ENCODE measurements at regions not wholly inside any gene's neighbourhood (a gene's known extent, or its start where the extent isn't known, plus 50 kb on each side); places are given as distances from the start of the nearest gene placed in this dataset.

DNA sequence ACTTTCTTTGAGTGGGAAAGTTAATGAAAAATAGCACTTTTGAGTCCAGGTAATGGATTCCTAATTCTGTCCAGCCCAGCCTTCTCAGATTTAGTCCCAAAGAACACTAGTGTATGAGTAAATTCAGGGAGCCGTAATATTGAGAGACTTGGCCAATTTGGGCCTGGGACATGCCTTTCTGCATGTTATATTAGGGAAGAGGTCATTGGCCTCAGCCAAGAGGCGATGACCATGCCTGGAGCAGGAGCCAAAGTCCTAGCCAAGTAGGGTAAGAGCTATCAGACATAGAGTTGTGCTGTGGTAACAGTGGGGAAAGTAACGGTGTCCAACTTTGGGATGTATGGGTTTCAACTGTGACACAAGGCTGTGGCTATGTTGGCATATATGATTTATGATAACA, 336.5 kb upstream of the ZNF804A start:
- TF ChIP-seq, protein P1, sequence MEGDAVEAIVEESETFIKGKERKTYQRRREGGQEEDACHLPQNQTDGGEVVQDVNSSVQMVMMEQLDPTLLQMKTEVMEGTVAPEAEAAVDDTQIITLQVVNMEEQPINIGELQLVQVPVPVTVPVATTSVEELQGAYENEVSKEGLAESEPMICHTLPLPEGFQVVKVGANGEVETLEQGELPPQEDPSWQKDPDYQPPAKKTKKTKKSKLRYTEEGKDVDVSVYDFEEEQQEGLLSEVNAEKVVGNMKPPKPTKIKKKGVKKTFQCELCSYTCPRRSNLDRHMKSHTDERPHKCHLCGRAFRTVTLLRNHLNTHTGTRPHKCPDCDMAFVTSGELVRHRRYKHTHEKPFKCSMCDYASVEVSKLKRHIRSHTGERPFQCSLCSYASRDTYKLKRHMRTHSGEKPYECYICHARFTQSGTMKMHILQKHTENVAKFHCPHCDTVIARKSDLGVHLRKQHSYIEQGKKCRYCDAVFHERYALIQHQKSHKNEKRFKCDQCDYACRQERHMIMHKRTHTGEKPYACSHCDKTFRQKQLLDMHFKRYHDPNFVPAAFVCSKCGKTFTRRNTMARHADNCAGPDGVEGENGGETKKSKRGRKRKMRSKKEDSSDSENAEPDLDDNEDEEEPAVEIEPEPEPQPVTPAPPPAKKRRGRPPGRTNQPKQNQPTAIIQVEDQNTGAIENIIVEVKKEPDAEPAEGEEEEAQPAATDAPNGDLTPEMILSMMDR (IDR thresholded peaks at IDR 0.05; ENCODE audit: extremely low read depth in 1 of 2, insufficient read depth in 1 of 2, low read depth in 1 of 2, low read length in 2 of 2): no peak
- TF ChIP-seq POLR2A (IDR thresholded peaks at IDR 0.05; ENCODE audit: low read depth, low read length): no peak
- no peak for TF ChIP-seq EZH2 (IDR thresholded peaks at IDR 0.05; ENCODE audit: borderline replicate concordance, low read depth, low read length, severe bottlenecking)
- TF ChIP-seq POLR2AphosphoS5 (IDR thresholded peaks at IDR 0.05; ENCODE audit: insufficient read depth, low read depth, low read length): no peak

Measured in endothelial cell of umbilical vein (primary cell).